Choroid plexus epithelial cell (primary cell): ENCODE measurements at regions not wholly inside any gene's neighbourhood (a gene's known extent, or its start where the extent isn't known, plus 50 kb on each side); places are given as distances from the start of the nearest gene placed in this dataset.

Source experiments
- DNase-seq: peaks from one replicate; pipeline ENCODE4 v3.0.0-alpha.2; 2010; ENCODE audit warnings: low read depth
- H3K4me3 ChIP-seq: 2 replicates; pipeline ENCODE4 v1.5.1; 2011; ENCODE audit warnings: low read depth, mild to moderate bottlenecking, control low read depth, low read length, moderate library complexity
- TF ChIP-seq, protein P1 (sequence below): conservative IDR thresholded peaks from 2 replicates; pipeline ENCODE4 v1.5.1; 2011; ENCODE audit warnings: low read depth, mild to moderate bottlenecking, control low read depth, inconsistent platforms, low read length, moderate library complexity

DNA sequence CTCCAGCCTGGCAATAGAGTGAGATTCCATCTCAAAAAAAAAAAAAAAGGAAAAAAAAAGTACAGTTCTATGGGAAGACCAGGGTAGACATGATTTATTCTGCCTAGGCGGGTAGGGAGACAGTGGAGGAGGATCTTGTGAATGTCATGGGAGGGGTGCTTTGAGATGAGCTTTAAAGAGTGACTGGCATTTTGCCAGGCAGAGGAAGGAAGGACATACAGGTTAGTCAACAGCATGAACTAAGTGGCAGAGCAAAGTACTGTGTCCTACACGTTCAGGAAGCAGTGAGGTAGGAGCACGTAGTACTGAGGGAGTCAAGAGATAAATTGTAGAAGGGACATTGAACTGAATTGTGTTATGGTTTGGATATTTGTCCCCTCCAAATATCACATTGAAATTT lies 451.5 kb downstream of the TOX3 start:
- TF ChIP-seq, protein P1, sequence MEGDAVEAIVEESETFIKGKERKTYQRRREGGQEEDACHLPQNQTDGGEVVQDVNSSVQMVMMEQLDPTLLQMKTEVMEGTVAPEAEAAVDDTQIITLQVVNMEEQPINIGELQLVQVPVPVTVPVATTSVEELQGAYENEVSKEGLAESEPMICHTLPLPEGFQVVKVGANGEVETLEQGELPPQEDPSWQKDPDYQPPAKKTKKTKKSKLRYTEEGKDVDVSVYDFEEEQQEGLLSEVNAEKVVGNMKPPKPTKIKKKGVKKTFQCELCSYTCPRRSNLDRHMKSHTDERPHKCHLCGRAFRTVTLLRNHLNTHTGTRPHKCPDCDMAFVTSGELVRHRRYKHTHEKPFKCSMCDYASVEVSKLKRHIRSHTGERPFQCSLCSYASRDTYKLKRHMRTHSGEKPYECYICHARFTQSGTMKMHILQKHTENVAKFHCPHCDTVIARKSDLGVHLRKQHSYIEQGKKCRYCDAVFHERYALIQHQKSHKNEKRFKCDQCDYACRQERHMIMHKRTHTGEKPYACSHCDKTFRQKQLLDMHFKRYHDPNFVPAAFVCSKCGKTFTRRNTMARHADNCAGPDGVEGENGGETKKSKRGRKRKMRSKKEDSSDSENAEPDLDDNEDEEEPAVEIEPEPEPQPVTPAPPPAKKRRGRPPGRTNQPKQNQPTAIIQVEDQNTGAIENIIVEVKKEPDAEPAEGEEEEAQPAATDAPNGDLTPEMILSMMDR: no peak
- DNase-seq: no peak
- H3K4me3 ChIP-seq: no peak overlapping the region

DNA sequence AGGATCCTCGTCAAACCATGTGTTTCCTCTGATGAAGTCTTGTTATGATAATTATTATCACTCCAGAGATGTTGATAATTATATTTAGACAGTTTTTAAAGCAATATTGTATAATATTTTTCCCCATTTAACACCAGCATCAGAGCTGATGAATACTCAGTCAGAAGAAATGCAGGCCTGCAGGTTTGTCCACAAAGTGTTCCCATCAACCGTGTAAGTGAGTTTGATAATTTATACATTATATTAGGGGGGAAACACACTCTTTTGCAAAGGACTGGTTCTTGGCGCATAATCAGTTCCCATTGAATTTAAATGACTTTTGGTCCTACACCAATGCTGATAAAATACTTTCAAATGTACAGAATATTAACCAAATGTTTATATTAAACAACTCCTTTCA lies 454.8 kb downstream of the TOX3 start:
- no peak for DNase-seq
- H3K4me3 ChIP-seq: no peak overlapping the region
- TF ChIP-seq, protein P1: no peak

DNA sequence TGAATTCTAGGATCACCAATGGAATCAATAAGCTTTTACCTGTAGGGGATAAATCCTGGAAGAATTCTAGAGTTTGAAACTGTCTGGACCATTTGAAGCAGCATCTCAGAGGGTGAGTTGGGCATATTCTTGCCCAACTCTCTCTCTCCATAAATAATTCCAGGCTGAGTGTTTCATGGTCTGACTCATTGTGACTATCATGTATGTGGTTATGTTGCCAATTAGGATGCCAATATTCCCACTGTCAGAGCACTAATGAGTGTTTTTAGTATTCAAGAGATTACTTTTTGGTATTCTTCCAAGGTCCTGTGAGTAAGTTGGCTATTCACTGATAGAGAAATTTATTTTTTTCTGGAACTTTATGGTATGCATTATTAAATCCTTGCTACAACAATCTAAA lies 456.9 kb downstream of the TOX3 start:
- no peak for DNase-seq
- TF ChIP-seq, protein P1: no peak
- H3K4me3 ChIP-seq: no peak overlapping the region

DNA sequence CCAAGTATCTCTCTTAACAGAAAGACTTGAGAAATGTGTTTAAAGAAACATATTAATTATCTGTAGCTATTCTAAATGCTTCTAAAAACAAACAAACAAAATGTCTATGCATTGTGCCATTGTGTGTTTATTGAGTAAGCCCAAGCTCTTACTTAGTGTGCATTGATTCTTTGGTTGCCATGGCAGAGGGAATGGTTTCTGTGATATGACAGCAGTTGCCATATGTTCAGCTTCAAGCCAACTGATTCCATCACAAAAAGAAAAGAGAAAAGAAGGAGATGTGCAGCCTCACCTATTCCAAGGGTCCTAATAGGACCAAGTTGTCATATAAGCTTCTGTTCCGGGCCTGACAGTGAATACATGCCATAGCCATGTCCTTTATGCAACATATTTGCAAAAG lies 457.5 kb downstream of the TOX3 start:
- TF ChIP-seq, protein P1: no peak
- no peak overlapping the region for H3K4me3 ChIP-seq
- no peak for DNase-seq

DNA sequence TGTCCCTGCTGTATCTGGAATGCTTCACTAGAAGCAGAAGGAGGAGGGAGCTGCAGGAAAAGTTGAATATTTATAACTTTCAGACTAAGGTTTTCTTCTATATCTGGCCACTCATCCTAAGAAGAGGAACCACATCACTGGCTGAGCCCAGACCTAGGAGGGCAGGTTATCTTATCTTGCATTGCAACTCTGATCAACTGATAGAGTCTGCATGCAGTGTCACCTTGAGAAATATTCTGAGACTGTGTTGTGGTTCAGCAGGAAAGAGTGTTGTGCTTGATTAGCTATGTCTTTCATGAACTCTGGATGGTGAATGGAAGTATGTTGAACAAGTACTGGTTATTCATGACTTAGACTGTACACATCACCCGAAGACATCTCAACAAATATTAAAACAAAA lies 460.0 kb downstream of the TOX3 start:
- DNase-seq: no peak
- no peak overlapping the region for H3K4me3 ChIP-seq
- TF ChIP-seq, protein P1: no peak

DNA sequence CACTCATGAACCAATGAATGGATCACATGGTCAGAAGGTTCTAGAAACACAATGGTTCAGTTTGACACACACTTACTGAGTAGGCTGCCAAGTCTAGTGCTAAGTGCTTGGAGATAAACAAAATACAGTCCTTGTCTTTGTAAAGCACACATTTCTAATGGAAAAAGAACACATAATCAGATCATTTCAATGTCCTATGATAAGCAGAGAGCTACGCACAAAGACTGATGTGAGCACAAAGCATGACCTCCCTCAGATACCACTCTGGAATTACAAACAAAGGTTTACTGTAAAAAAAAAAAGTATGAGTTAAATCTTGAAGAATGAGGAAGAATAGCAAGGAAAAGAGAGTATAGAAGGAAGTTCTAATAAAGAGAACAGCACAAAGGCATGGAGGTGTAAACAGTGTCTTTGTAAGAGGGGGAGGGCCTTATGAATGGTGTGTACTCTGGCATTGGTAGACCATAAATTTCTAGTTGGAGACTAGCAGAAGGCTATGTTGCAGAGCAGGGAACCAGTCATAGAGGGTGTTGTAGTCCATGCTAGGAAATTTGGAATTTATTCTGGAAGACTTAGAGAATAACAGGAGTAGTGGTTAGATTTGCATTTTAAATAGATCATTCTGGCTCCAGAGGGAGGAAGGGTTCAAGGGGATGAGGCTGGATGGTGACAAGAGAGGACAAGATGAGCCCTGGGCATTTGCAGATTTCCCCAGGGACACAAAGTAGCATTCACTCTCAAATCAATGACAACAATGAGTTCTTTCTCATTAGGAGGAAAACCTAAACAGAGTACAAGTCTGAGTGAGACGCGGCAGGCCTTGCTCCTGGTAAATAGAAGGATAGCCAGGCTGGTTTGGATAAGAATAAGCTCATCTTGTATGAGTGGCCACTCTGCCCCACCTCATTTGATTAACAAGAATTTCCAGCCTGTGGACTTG lies 468.0 kb downstream of the TOX3 start:
- TF ChIP-seq, protein P1: no peak
- H3K4me3 ChIP-seq: no peak overlapping the region
- no peak for DNase-seq

DNA sequence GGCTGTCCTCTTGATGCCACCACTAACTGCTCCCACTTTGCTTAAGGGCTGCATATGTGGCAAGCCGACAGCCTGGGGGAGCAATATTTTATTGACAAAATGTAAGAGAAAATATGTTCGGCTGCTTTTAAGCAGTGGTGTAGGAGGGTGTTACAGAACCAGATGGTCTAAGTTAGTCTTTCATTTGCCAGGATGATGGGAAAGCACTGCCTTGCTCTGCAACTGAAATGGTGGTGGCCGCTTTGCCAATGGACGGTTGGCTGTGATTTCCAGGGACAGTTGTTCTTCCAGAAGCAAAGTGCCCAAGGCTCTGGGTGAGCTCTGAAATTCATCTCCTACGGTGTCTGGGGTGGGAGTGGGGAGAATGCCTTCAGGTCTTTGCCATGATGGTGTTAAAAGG lies 469.3 kb downstream of the TOX3 start:
- no peak overlapping the region for H3K4me3 ChIP-seq
- TF ChIP-seq, protein P1: no peak
- no peak for DNase-seq
